ENCODE measurements at regions not wholly inside any gene's neighbourhood (a gene's known extent, or its start where the extent isn't known, plus 50 kb on each side); places are given as distances from the start of the nearest gene placed in this dataset.
"Not testable (repeated sequence)": the region's sequence is repeated elsewhere in the genome, so short reads cannot be mapped to it uniquely, and the experiment has no call there.

- H3K9me3 ChIP-seq; H3K4me1 ChIP-seq; H3K27ac ChIP-seq; H3K36me3 ChIP-seq; H3K27me3 ChIP-seq; intact Hi-C loops (cut with DNase I; ENCODE audit: low total_unique reads); H3K4me3 ChIP-seq: not testable (repeated sequence)
- DNase-seq = peak in 1 of 2 donors; percentile 0
- WGBS, 5 donors = 75 to 92% (median 85%) methylated on average over 18 to 29 of the region's 30 CpGs
Measured at GRCh38 chr13:18567890-18568289, 613.7 kb downstream of the TUBA3C start.

Small RNAs in the stretch of these regions (small RNA-seq; reads per million reads assigned to genes)
- gene LINC00328-2P (0 reads per million in 4 donors), gene RNA5SP24 (0 reads per million in 4 donors), gene RNU6-55P (0 reads per million in 4 donors), gene RNU6-76P (0 reads per million in 4 donors)
